ENCODE measurements at regions not wholly inside any gene's neighbourhood (a gene's known extent, or its start where the extent isn't known, plus 50 kb on each side); places are given as distances from the start of the nearest gene placed in this dataset.

DNA sequence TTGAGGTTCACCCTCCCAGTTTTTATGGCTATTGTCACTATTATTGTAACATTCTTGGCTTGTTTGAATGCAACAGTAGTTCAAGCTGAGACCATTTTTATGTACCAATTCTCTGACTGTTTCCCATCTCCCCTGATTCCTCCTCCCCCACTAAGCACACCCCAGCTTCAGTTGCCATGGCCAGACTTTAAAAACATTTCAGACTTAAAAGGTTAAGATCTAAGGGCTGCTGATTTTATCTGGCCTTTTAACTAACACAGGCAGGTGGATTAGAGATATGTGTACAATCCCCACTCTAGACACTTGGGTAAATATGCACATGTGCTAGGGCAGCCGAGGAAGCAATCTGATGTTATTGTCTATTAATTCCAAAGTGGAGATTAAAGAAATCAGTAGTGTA lies 386.3 kb upstream of the NR2F2 start:
- Histone ChIP-seq H3K27ac (replicated peaks) (no peak overlapping the region), H3K27me3 (ENCODE audit: low read depth) (no peaks in the 10 kb centered on the region), H3K4me1 (no peaks in the 10 kb centered on the region), H3K9me3 (replicated peaks) (peaks cover 6% of the 10 kb centered on the region), H3K4me3 (no peak overlapping the region), H3K36me3 (no peaks in the 10 kb centered on the region)
- TF ChIP-seq, protein P1, sequence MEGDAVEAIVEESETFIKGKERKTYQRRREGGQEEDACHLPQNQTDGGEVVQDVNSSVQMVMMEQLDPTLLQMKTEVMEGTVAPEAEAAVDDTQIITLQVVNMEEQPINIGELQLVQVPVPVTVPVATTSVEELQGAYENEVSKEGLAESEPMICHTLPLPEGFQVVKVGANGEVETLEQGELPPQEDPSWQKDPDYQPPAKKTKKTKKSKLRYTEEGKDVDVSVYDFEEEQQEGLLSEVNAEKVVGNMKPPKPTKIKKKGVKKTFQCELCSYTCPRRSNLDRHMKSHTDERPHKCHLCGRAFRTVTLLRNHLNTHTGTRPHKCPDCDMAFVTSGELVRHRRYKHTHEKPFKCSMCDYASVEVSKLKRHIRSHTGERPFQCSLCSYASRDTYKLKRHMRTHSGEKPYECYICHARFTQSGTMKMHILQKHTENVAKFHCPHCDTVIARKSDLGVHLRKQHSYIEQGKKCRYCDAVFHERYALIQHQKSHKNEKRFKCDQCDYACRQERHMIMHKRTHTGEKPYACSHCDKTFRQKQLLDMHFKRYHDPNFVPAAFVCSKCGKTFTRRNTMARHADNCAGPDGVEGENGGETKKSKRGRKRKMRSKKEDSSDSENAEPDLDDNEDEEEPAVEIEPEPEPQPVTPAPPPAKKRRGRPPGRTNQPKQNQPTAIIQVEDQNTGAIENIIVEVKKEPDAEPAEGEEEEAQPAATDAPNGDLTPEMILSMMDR (IDR thresholded peaks at IDR 0.05; ENCODE audit: borderline replicate concordance) = no peak
- intact Hi-C loops (cut with micrococcal nuclease) = no loop called here
- DNase-seq = no peak

DNA sequence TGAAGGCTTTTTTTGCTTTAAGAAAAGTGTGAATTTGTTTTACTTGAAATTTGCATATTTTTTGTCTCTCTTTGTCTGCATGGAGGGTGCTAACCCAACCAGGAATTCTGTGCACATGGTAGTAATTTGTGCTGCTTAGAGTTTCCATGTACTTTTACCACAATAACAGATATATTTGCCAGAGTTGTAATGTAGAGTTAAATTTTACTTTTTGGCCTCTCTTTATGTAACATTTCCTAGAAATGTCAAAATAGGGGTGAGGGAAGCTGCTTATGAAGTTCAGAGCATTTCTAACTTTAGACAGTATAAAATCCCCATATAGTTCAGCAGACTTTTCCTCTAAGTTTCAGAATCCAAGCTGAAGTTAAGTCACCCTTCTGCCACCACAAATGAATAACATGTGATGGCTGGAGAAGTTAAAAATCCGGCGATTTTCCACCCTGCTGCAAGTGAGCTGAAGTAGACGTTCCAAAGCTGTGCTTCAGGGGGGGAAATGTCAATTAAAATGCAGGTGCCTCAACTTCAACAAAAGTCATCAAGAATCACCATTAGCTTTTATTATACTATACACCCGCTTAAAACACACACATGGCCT lies 385.7 kb upstream of the NR2F2 start:
- Histone ChIP-seq H3K36me3 (no peaks in the 10 kb centered on the region), H3K9me3 (replicated peaks) (peaks cover 6% of the 10 kb centered on the region), H3K4me1 (no peaks in the 10 kb centered on the region), H3K4me3 (no peak overlapping the region), H3K27me3 (ENCODE audit: low read depth) (no peaks in the 10 kb centered on the region), H3K27ac (replicated peaks) (no peak overlapping the region)
- TF ChIP-seq, protein P1 (IDR thresholded peaks at IDR 0.05; ENCODE audit: borderline replicate concordance) = no peak
- DNase-seq = no peak
- intact Hi-C loops (cut with micrococcal nuclease) = no loop called here

DNA sequence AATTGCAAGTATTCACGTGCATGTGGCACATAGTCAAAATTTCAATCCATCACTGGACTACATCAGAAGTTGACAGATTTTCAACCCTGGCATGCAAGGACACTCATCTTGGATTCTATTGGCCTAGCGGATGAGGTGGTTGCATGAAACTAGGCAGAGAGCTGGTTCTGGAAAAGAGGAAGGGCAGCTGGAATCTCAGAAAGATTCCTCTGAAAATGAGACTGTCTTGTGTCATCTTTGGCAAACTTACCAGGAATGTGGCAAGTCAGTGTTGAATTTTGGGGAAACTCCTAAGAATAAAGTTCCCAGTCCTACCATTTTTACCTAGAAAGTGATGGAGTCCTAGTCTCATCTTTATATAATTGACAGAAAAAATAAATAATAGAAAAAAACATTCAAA lies 384.3 kb upstream of the NR2F2 start:
- Histone ChIP-seq H3K9me3 (replicated peaks) (peaks cover 6% of the 10 kb centered on the region), H3K4me3 (no peak overlapping the region), H3K4me1 (no peaks in the 10 kb centered on the region), H3K27me3 (ENCODE audit: low read depth) (no peaks in the 10 kb centered on the region), H3K27ac (replicated peaks) (no peak overlapping the region), H3K36me3 (no peaks in the 10 kb centered on the region)
- TF ChIP-seq, protein P1 (IDR thresholded peaks at IDR 0.05; ENCODE audit: borderline replicate concordance) = no peak
- no peak for DNase-seq
- intact Hi-C loops (cut with micrococcal nuclease) = no loop called here

DNA sequence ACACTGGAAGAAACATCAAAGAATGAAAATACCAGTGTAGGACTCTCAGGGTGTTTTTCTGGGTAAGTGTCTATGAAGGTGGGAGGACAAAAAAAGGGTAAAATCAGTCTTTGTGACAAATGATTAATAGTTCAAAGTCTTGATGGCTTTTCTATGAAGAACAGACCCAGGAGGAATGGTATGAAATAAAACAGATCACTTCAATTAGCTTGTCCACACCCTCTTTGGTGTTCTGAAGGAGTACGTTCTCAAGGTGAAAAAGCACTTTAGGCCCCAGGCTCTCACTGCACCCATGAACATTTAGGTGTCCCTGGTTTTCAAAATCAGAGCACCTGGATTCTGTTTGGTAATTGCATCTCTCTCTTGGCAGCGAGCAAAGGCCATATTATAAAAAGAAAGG lies 383.6 kb upstream of the NR2F2 start:
- no peaks in the 10 kb centered on the region for H3K36me3 ChIP-seq
- no peak overlapping the region for H3K4me3 ChIP-seq
- H3K4me1 ChIP-seq = no peaks in the 10 kb centered on the region
- intact Hi-C loops (cut with micrococcal nuclease) = no loop called here
- no peaks in the 10 kb centered on the region for H3K27me3 ChIP-seq (ENCODE audit: low read depth)
- DNase-seq = no peak
- no peak overlapping the region for H3K27ac ChIP-seq (replicated peaks)
- peaks cover 4% of the 10 kb centered on the region for H3K9me3 ChIP-seq (replicated peaks)
- TF ChIP-seq, protein P1 (IDR thresholded peaks at IDR 0.05; ENCODE audit: borderline replicate concordance) = no peak

DNA sequence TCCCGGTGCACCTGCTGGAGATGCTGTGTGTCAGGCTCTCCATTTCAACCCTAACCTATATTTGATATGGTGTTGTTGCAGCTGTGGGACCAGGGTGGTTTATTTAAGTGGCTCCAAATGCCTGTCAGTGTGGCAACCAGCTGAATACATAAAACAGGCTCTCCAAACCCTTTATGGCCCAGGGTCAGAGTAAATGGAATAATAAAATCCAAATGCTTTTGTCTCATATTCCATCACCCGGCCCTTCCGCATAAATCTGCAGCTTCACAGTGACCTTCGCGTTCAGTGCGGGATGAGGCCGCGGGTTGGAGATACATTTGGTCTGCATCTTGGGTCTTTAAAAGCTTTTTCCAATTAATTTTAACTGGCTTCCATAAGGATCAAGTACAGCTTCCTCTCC lies 382.1 kb upstream of the NR2F2 start:
- Histone ChIP-seq H3K4me3 (no peak overlapping the region), H3K27me3 (ENCODE audit: low read depth) (no peaks in the 10 kb centered on the region), H3K4me1 (no peaks in the 10 kb centered on the region), H3K27ac (replicated peaks) (no peak overlapping the region), H3K9me3 (replicated peaks) (no peaks in the 10 kb centered on the region), H3K36me3 (no peaks in the 10 kb centered on the region)
- TF ChIP-seq, protein P1 (IDR thresholded peaks at IDR 0.05; ENCODE audit: borderline replicate concordance) = no peak
- intact Hi-C loops (cut with micrococcal nuclease) = no loop called here
- DNase-seq = no peak

All from left ventricle myocardium inferior (tissue), 1 donor.